GM21529 (cell line): ENCODE measurements at regions not wholly inside any gene's neighbourhood (a gene's known extent, or its start where the extent isn't known, plus 50 kb on each side); places are given as distances from the start of the nearest gene placed in this dataset.
A peak's percentile ranks its signal among the peaks of the same experiment; 100 is the strongest.

Source experiments
- ATAC-seq: cut with Tn5 transposase; IDR thresholded peaks from one replicate; pipeline ENCODE4 v1.9.1; 2021; ENCODE audit not compliant: unreplicated experiment

DNA sequence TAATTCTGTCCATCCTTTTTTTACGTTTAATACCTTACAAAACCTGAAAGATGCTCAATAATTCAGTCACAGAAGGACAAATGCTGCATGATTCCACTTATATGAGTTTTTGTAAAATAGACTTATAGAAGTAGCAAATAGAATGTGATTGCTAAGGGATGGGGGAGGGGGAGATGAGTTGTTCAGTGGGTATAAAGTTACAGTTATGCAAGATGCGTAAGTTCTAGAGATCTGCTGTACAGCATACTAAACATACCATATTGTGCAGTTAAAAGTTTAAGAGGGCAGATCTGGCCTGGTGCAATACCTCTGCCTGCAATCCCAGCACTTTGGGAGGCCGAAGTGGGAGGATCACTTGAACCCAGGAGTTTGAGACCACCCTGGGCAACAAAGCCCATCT is 78.8 kb downstream of the TET3 start:
- ATAC-seq: no peak

DNA sequence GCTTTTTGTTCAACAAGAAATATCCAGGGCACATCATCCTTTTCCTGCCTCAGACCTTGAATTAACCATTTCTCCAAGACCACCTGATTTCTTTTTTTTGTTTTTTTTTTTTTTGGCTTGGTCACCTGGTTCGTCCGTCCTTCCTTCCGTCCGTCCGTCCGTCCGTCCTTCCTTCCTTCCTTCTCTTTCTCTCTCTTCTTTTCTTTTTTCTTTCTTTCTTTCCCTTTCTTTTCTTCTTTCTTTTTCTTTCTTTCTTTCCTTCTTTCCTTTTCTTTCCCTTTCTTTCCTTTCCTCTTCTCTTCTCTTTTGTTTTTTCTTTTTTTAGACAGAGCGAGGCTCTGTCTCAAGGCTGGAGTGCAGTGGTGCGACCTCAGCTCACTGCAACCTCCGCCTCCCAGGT is 80.7 kb downstream of the TET3 start:
- ATAC-seq: no peak

DNA sequence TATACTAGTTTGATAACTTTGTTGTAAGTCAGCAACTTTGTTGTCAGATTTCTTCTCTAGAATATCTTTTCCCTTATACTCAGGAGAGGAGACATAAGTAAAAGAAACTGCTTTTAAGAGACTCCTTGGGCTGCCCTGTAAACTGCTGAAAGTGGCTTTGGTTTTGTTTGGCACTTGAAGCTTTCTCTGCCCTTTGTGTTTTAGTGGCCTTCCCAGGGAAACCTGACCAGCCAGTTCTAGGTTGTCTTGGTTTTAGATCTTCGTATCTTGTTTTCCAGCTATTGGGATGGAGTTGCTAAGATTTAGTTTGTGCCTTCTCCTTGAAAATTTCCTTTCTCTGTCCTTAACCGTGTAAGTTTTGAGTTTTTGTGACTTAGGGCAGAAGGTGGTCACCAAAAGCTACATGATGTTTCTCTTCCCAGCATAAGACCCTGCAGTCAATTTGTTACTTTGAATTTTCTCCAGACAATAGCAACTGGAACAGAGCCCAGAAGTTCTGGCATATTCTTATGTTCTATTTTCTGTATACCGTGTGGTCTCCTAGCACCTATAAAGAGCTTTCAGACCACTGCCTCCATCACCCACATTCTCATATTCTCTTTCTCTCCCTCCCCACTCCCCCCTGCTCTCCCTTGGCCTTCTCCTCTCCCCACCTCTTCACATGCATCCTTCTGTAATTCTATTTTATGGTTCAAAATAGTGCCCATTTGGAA is 81.1 kb downstream of the BOLA3 start:
- ATAC-seq: no peak

DNA sequence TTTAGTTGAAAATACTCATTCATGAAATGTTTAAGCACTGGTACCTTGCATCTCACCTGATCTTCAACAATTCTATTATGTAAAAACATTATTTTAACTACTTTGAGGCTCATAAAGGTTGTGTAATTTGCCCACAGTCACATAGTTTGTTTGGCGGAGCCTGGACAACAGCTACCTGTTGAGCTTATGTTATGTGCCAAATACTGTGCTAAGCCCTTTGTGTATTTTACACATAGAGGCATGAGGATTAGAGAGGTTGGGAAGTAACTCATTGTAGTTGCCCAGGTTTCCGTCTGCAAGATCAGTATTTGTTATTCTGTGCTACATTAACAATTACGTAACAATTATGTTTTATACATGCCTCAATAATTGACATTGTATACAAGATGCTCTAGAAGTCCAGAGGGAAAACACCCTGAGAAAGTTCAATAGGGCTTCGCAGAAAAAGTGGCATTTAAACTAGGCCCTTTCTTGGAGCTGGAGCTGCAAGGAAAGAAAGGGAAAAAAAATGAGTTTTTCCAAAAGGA is 80.4 kb downstream of the BOLA3 start:
- no peak for ATAC-seq

DNA sequence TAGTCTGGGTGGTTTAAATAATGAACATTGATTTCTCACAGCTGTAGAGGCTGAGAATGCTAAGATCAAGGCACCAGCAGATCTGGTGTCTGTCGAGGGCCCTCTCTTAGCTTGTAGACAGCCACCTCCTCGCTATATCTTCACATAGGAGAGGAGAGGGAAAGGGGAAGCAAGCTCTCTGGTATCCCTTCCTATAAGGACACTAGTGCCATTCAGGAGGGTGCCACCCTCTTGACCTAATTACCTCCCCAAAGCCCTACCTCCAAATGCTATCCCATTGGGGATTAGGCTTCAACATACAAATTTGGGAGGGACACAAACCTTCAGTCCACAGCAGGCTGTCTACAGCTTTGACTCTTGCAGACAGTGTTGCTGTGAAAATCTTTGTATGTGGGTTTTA is 76.7 kb downstream of the BOLA3 start:
- no peak for ATAC-seq

DNA sequence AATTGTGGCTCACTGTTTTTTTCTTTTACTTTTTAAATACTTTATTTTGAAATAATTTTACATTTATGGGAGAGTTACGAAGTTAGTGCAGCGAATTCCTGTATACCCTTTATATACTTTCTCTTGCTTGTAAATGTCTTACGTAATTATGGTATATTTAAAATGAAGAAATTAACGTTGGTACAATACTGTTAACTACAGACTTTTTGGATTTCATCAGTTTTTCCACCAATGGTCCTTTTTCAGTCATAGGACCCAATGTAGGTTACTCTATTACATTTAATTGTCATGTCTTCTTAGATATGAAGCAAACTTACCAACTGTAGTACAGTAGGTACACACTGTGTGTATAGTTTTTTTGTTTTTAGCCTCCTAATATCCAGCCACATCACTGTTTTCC is 76.3 kb downstream of the BOLA3 start:
- no peak for ATAC-seq

DNA sequence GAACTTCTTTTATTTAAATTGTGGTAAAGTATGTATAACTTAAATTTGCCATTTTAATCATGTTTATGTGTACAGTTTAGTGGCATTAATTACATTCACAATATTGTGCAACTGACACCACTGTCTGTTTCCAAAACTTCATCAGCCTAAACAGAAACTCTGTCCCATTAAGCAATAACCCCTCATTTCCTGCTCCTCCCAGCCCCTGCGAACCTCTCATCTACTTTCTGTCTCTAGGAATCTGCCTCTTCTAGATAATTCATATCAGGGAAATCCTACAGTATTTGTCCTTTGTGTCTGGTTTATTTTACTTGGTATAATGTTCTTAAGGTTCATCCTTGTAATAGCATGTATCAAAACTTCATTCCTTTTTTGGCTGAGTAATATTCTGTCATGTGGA is 75.1 kb downstream of the BOLA3 start:
- no peak for ATAC-seq

DNA sequence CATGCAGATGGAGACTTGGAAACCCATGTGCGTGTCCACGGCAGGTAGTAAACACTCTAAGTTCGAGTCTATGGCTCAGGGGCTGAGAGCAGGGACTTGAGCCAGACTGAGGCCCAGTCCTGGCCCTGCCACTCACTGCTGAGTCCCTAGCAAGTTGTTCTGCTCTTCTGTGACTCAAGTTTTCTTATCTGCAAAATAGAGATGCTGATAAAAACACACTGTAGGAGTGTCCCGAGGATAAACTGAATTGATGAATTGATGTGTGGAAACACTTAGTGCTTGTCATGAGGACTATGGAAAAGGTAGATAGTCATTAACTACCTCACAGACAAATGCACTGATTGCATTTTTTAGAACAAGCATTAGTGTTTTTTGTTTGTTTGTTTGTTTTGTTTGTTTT is 73.2 kb downstream of the BOLA3 start:
- no peak for ATAC-seq

DNA sequence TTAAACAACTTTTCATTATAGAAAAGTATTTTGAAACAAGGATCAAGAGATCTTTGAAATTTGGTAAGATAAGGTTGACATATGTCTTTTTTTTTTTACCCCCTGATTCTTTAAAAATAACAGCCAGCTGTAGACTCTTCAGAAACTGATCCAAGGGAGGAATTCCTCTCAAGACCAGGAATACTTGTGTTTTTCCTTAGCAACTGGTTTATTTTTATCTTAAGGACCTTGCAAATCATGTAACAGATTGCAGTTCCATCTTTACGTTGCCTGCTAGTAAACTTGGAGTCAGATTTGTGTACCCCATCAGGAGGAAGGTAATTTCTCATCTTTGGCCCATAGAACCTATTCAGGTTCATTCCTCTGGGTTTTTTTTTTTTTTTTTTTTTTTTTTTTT is 71.6 kb downstream of the BOLA3 start:
- no peak for ATAC-seq

DNA sequence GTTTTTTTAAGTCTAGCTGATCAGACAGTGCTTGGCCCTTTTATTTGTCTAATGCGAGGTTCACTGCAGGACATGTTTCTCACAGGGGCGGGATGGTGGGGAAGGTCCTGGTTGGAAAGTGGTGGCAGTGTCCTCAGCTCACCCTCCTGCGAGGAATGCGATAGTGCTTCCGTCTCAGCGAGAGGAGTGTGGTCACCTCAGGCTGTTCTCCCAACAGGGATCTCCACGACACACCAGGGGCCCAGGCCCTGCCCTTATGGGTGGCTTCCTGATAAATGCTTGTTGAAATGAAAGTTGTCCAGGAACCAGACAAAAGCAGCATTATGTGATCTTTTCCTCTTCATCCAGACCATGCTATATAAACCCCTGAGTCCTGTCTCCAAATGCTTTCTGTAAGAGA is 70.1 kb downstream of the BOLA3 start:
- no peak for ATAC-seq

DNA sequence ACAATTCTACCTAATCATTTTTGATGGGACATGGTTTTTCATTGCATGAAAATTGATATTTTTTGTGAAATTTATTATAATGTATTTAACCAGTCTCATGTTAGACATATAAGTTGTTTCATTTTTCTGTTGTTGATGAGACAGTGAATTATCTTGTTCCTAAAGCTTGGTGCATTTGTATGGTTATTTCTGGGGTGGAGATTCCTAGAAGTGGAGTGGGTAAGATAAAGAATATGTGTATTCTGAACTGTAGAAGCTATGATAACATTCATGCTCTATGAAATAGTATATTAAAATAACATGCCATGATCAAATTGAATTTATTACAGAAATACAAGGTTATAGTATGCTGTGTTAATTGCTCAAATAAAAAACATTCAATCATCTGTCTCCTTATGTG is 69.2 kb downstream of the BOLA3 start:
- no peak for ATAC-seq

DNA sequence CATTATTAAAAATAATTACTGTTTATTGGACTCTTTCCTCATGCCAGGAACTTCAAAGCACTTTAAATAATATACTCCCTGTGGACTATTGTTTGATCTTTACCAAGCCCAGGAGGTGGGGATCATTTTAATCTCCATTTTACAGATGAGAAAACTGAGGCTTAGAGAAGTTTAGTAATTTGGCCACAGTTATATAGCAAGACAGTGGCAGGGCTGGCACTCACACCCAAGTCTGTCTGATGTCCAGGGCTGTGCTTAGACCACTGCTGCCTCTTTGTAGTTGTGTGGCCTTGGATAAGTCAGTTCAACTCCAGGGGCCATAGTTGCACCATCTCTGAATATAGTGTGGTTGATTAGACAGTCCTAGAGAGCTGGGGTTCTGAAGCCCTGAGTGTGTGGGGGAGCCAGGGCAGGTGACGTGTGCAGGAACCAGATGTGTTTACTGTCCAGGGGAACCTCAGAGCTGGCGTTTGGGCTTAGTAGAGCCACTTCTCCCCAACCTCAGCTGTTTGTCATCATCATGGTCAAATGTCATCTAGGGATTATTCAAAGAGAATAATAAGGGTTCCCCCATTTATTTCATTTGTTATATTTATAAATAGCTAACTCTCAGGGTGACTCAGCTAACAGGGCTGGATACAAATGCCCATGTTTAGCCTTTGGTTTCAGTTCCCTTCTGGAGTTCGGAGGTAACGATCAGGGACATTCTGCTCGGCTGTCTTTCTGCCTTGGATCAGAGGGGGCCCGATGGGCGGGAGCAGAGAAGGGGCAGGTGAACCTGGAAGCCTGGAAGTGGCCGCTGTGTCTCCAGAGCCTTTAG is 68.0 kb downstream of the BOLA3 start:
- ATAC-seq: peak; percentile 80

DNA sequence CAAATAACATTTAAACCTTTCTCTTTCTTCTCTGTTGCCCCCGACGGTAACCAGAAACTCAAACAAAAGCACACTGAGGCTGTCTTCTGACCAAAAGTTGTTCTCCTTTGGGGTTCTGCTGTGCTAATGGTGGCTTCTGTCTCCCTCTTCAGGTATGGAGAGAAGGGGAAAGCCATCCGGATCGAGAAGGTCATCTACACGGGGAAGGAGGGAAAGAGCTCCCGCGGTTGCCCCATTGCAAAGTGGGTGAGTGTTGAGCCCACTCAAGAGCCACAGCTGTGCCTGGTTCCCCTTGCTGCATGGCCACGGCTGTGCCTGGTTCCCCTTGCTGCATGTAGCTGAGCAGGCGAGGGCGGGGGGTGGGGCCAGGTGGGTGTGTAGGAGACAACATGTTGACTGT is 67.4 kb downstream of the BOLA3 start:
- peak; percentile 27 for ATAC-seq

DNA sequence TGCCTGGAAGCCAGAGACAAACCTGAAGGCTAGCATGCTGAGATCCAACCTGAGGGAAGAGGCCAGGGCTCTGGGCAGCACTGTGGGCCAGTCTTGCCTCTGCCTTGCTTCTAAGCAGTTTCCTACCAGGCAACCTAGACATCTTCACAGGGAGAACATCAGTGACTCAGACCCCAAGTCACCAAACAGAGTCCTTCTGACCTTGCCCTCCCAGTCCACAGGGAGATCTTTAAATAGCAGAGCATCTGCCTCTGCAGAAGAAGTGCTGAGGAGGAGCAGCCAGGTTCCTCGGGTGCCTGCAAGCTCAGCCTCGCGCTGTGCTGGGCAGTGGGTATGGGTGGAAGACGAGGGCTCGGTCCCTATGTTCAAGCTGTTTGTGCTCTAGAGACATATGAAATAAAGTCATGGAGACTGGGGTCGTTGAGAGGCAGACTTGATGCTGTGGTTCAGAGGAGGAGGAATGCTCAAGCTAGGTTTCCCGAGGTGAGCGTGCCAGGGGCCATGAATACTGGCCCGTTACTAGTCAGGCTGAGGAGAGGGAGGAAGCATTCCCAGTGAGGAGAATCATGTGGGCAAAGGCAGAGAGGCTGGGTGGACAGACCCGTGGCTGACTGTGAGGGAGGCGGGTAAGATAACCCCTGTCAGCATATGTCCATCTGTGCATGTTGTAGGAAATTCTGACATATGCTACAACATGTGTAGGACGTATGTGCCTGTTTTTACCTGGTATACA is 66.5 kb downstream of the BOLA3 start:
- ATAC-seq: no peak

DNA sequence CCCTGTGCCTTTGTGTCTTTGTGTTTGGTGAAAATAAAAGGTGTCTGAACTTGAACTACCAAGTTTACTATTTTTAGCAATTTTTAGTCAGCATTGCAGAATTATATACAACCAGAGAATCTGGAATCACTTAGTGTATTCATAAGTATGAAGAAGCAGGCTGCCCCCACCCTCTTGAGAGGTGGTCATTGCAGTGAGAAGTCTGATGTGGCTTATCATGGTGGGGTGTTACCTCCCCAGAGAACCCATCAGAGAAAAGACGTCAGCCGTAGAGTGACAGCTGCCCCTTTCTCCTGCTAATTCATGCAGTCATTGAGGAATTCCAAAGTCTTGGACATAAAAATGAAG is 66.0 kb downstream of the BOLA3 start:
- no peak for ATAC-seq

DNA sequence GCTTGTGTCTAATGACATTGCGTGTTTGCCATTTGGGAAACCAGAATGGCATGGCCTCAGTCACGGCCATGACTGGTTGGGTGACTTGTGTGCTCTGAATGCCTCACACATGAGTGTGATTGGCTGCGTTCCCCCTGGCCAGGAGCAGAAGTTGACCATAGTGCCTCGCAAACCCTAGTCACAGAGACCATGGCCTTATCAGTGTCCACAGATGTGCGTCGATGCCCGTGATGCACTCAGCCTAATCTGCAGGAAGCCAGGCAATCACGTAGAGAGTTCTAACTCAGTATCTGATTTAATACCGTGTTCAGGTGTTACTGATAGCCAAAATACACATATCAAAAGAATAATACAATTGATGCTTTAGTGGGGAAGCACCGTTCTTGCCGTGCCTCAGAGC is 64.0 kb downstream of the BOLA3 start:
- ATAC-seq: no peak
